COLO668 (cell line): ENCODE measurements at regions not wholly inside any gene's neighbourhood (a gene's known extent, or its start where the extent isn't known, plus 50 kb on each side); places are given as distances from the start of the nearest gene placed in this dataset.
A peak's percentile ranks its signal among the peaks of the same experiment; 100 is the strongest.
"Not testable (repeated sequence)": the region's sequence is repeated elsewhere in the genome, so short reads cannot be mapped to it uniquely, and the experiment has no call there.

ENCODE experiments used
- DNase-seq: peaks from one replicate; lab custom pipeline; 2025; ENCODE audit not compliant: unreplicated experiment; lab: John Stamatoyannopoulos, UW

DNA sequence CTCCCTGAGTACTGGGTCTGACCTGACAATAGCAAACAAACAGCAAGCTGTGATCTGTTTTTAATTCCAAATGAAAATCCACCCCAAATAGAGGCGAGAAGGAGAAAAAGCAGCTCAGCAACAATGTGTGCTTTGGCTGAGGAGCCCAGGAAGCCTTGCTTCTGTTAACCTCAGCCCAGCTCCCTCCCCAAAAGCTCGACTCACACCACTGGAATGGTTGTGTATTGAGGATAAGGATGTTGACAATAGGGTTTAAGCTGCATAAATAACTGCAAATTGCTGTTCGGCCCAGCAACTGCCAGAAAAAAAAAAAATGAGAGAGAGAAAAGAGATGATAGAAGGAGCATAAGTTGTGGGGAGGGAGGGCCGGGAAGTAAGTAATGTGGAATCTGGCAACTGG lies 104.0 kb upstream of the TBC1D5 start:
- DNase-seq: no peak

DNA sequence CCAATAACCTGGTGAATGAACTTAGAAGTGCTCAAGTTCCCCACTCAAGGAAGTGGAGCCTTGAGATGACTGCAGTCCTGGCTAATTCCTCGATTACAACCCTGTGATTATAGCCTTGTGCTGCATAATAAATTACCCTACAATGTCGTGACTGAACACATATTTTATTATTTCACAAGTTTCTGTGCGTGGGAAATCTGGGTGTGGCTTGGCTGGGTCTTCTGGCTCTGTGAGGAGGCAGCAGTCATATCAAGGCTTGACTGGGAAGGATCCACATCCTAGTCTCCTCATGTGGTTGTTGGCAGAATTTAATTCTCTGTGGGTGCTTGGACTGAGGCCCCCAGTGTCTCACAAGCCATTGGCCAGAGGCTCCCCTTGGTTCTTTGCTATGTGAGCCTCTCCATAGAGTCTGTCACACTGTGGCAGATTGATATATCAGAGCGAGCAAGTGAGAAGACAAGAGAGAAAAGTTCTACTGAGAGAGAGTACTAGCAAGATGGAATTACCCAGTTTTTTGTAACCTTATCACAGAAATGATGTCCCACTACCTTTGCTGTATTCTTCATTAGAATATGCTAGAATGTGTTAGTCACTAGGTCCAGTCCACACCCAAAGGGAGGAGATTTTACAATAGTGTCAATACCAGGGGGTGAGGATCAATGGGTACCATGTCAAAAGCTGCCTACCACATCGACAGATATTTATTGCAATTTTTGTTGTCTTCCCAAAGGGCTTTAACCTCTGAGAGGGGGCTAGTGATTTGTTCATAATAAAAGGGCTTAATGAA lies 102.8 kb upstream of the TBC1D5 start:
- no peak for DNase-seq

DNA sequence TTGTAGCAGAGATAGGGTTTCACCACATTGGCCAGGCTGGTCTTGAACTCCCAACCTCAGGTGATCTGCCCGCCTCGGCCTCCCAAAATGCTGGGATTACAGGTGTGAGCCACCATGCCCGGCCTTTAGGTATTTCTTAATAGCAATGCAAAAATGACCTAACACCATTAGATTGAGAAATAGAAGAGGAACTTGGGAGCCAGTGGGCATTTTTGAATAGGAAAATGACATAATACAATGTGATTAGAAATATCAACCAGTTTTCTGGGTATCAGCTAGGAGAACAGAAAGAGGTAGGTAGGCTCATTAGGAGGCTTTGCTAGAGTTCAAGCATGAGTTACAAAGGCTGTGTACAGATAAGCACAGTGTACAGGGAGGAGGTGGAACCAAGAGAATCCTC lies 101.8 kb upstream of the TBC1D5 start:
- no peak for DNase-seq

DNA sequence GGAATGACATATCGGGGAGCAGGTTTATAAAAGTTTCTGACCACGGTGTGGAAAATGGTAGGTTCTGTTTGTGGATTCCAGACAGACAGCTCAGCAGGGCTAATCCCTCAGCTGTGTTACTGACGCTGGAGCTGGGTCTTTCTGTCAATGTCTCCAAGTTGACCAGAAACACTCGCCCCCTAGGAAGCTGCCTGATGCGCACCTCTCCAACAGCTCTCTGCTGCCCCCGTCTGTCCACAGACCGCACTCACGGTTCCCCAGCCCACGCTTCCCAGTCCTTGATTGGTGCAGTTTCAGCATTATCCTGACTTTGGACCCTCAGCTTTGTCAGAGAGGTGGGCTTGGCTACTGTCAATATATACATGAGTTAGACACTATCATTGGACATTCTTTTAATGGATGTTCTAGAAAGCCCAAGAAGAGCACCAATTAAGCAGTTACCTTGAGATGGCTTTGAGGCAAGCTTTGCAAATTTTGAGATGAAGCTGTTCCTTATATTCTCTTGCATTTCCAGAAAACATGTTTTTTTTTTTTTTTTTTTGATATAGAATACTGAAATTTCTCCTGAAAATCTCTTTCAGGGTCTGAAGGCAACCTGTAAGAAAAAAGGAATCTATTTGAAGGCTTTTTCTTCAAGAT lies 98.9 kb upstream of the TBC1D5 start:
- DNase-seq: peak; percentile 59

DNA sequence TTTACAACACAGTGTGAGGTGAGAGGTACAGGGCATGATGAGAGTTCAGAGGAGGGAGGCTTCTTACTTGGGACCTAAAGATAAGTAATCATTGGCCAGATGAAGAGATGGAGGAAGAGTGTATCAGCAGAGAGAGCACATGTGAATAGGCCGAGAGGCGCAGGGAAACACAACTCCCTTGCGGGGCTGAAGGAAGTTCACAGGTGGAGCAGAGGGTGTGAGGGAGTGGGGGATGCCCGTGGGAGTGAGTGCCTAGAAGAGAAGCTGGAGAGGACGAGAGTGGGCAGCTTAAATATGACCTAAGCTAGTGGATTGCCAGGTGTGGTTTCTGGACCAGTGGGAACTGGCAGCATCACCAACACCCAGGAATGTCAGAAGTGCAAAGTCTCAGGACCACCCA lies 98.2 kb upstream of the TBC1D5 start:
- DNase-seq: no peak

DNA sequence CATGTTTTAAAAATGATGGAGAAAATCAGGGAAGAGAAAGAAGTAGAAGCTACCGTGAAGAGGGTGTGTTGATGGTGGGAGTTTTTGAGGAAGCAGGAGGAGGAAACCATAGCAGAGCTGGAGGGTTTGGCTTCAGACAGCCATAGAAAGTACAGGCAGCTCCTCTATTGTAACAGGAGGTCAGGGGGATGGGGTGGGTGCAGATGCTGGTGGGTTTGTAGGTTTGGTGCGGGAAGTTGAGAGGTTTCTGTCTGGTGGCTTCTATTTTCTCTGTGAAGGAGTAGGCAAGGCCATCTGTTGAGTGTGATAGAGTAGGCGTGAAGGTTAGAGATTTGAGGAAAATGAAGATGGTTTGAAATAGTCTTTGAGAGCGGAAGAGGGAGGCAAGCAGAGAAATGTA lies 97.7 kb upstream of the TBC1D5 start:
- no peak for DNase-seq

DNA sequence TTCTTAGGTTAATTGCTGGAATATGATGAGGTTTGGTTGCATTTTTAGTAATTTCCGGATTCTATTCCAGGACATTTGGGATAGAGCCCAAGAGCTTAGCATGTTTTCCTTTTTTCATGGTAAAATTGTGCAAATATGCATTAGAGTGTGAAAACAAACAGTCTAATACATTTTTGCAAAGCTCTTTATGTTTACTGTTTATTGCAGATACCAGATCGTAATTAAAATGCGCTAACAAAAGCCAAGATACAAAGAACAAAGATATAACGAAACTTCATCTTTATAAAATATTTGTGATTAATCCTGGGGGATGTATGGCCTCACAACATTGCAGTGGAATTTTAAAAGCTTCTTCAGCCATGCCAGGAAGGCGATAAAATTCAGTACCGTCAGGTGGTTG lies 94.5 kb upstream of the TBC1D5 start:
- no peak for DNase-seq

DNA sequence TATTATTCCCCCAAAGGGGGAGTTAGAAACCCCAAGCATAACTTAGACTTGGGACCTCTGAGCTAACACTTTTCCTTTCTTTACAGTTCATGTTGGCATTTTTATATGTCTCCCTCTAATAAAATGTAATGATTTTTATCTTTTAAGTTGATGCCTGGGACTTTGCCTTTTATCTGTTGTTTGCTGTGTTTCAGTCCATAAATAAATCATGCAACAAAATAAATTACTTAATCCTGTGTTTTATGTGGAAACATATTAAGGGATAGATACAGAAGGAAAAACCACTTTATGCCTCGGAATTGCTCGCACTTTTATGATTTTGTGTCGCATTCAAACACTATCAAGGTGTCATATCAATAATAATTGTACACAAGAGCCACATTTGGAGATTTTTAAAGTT lies 93.7 kb upstream of the TBC1D5 start:
- DNase-seq: no peak

DNA sequence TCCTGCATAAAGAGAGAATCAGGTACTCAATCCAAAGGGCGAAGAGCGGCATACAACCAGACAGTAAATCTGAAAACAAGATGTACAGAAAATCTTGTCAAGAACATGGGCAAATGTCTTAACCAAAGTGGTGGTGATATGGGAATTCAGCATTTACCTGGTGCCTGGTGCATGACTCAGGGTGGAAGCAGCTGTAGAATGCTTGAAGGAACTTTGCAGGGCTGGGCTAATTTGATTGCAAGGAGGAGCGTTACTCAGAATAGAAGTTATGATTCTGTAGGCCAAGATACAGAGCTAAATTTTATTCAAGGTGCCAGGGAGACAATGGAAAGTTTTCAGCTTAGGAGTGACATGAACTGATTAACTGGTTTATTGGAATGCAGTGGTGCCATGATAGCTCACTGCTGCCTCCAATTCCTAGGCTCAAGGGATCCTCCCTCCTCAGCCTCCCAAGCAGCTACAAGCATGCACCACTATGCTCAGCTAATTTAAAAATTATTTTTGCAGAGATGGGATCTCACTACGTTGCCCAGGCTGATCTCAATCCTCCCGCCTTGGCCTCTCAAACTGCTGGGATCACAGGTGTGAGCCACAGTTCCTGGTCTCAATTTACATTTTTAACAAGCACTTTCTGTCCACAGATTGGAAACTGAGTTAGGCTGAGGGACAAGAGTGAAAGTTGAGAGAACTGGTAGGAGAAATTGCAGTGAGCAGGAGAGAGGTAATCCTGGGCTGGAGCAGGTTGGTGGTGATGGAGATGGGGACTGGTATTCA lies 91.5 kb upstream of the TBC1D5 start:
- DNase-seq: no peak

DNA sequence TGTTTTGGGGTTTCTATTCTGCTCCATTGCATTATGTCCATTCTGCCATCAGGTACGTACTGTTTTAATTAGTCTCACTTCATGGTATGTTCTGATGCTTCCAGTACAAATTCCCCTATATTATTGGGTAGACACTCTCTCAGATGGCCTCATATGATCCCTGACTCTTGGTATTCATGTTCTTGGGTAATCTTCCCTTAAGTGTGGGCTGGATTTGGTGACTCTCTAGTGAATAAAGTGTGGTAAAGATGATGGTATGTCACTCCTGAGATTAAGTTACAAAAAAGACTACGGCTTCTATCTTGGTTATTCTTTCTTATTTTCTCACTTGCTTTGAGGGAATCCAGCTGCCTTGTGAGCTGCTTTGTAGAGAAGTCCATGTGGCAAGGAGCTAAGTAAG lies 89.6 kb upstream of the TBC1D5 start:
- no peak for DNase-seq

DNA sequence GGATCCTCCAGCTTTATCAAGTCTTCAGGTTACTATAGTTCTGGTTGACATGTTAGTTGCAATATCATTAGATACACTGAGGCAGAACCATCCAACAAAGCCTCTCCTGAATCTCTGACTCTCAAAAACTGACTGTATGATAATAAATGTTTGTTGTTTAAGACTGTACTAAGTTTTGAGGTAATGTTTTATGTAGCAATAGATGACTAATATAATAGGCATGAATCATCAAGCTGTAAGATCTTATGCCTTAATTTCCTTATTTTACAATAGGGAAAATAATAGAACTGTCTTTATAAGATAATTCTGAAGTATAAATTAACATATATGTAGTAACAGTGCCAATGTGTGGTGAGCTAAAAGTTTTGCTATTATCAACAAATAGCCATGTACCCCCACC lies 88.9 kb upstream of the TBC1D5 start:
- no peak for DNase-seq

DNA sequence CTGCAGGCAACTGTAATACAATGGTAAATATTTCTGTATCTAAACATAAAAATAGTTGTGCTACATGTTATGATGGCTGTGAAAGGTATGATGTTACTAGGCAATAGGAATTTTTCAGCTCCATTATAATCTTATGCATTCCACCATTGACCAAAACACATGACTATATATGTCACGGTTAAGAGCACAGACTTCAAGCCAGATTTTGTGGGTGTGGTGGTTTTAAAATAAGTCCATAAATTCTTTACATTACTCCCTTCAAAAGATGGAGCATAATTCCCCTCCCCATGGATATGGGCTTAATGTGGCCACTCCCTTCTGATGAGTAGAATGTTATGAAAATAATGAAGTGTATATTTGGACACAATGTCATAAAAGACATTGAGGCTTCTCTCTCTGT lies 88.4 kb upstream of the TBC1D5 start:
- DNase-seq: no peak

DNA sequence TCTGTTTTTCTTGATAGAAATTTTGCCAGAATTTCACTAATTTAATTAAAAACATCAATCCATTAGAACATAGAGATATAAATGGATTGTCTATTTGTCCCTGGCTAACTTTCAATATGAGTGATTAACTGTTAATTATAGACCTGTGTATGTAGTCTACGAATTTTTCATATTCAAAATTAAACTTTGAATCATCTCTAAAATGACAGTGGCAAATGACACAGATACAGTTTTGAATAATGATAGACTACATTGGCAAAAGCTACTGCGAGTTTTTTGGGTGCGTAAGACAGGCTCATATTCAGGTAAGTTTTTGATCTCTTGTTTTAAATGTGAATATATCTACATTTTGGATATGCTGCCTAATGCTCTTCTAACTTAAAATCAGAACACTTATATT lies 86.0 kb upstream of the TBC1D5 start:
- no peak for DNase-seq

DNA sequence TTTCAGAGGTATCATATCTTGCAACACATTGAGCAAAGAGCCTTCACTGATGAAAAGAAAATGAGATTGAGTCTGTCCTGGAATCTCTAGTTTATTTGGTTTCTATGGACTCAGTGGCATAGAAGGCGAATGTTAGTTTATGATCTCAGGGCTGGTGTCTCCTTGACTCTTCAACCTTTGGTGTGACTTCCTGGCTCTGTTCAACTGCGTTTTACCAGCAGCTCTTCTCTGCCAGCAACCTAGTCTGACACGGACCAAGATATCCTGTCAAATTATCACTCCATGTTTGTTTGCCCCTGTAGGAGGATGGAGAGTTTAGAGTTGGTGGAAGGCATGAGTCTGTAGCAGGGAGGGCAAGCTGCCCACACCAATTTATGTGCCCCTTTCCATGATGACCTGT lies 82.9 kb upstream of the TBC1D5 start:
- no peak for DNase-seq

DNA sequence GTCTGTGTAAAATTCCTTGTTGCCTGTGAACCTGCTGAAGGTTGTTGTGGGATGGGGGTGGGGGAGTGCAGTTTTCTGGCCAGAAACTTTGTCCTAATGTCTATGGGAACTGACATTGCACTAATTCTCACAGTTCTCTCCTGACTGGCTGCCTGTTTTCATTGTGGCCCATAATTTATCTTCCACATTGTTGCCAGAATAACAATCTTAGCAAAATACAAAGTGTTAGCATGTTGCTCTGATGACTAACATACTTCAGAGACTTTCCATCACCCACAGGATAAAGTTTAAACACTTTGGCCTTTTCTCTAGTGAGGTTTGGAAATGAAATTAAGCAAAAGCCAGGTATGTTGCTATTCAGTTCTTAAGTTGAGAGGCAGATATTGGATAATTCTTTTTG lies 81.4 kb upstream of the TBC1D5 start:
- DNase-seq: no peak

DNA sequence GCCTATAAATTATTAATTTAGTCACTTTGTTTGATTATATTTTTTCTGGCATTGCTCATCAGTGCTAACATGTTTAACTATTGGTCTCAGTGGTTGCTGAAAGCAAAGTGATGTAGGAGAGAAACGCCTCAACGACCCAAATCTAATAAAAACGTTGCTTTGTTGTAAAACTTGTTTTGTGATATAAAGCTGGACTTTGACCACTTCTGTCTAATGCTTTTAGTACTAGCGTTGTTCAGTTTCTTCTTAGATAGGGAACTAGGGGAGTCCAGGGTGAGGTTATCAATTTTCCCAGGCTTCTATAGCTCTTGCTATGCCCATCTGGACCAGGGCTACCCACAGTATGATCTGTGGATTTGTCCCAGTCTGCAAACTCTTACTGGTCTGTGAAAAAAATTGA lies 80.6 kb upstream of the TBC1D5 start:
- no peak for DNase-seq

DNA sequence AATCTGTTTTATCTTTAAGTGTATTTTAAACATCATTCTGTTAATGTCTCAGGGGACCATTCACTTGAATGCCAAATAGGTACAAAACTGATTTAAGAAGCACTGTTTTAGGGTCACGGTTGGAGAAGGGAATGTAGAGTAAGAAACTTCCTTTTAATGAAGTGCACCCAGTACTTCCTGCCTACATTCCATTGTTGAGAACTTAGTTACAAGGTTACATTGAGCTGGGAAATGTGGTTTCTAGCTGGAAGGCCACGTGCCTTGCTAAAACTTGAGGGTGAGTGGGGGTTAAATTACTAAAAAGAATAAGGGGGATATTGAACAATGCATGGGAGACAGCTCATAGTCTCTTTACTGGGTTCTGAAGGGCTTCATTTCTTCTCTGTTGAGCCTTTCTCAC lies 78.3 kb upstream of the TBC1D5 start:
- no peak for DNase-seq

DNA sequence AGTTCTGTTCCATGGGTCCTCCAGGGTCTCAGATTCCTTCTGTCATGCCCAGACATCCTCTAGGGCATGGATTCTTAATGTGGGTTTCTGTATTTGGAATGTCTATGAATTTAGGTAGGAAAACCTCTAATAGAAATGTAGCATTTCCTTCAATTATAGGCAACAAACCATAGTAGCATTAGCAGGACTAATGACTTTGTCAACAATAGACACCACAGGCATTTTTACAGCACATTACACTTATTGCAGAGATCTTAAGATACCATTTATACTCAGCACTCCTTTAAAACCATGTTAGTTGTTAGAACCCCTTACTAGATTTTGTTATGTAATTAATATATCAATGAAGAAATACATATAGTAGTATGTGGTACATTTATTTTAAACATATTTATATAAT lies 77.8 kb upstream of the TBC1D5 start:
- no peak for DNase-seq

DNA sequence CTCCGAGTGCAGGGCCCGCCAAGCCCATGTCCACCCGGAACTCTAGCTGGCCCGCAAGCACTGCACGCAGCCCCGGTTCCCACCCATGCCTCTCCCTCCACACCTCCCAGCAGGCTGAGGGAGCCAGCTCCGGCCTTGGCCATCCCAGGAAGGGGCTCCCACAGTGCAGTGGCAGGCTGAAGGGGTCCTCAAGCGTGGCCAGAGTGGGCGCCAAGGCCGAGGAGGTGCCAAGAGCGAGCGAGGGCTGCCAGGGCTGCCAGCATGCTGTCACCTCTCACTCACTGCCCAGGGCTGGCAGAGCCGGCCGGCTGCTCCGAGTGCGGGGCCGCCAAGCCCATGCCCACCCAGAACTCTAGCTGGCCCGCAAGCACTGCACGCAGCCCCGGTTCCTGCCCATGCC lies 75.5 kb upstream of the TBC1D5 start:
- not testable (repeated sequence) for DNase-seq

DNA sequence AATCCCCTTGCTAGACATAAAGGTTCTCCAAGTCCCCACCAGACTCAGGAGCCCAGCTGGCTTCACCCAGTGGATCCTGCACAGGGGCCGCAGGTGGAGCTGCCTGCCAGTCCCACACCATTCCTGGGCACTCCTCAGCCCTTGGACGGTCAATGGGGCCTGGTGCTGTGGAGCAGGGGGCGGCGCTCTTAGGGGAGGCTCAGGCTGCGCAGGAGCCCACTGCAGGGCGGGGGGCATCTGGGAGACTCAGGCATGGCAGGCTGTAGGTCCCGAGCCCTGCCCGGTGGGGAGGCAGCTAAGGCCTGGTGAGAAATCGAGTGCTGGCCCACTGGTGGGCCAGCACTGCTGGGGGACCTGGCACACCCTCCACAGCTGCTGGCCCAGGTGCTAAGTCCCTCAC lies 75.1 kb upstream of the TBC1D5 start:
- DNase-seq: no peak

DNA sequence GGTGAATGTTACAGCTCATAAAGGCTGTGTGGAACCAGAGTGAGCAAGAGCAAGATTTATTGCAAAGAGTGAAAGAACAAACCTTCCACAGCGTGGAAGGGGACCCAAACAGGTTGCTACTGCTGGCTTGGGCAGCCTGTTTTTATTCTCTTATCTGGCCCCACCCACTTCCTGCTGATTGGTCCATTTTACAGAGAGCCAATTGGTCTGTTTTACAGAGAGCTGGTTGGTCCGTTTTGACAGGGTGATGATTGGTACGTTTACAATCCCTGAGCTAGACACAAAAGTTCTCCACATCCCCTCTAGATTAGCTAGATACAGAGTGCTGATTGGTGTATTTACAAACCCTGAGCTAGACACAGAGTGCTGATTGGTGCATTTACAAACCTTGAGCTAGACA lies 74.4 kb upstream of the TBC1D5 start:
- not testable (repeated sequence) for DNase-seq

DNA sequence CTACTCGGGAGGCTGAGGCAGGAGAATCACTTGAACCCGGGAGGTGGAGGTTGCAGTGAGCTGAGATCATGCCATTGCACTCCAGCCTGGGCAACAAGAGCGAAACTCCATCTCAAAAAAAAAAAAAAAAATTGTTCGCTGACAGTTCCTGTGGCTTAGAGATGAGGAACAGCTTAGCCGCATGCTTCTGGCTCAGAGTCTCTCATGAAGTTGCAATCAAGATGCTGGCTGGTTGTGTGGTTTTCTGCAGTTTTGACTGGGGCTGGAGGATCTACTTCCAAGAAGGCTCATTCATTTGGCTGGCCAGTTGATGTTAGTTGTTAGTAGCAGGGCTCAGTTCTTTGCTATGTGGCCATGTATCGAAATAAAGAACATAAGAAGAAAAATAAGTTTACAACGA lies 69.9 kb upstream of the TBC1D5 start:
- DNase-seq: not testable (repeated sequence)
